HEK293 (cell line): ENCODE measurements at regions not wholly inside any gene's neighbourhood (a gene's known extent, or its start where the extent isn't known, plus 50 kb on each side); places are given as distances from the start of the nearest gene placed in this dataset.

Experiments
- CTCF ChIA-PET: fragments of 350-600 bp; formaldehyde crosslinking; extraction: SDS; loops from one replicate; lab custom pipeline; 2021; ENCODE audit warnings: antibody characterized with exemption; lab: Yijun Ruan, JAX
- POLR2A ChIA-PET: fragments of 300-600 bp; formaldehyde crosslinking; extraction: SDS; loops from one replicate; lab custom pipeline; 2020; ENCODE audit warnings: antibody characterized with exemption, inconsistent platforms; lab: Yijun Ruan, JAX
- H3K27ac ChIP-seq: fragments of 200-500 bp; sonication (Bioruptor generic); 2 replicates; pipeline ENCODE4 v1.5.1; 2014; ENCODE audit warnings: low read depth, low read length, control low read depth, inconsistent platforms; ENCODE audit errors: extremely low read depth
- H3K36me3 ChIP-seq, 2 experiments: fragments of 200-500 bp in 1 of 2; sonication (Bioruptor generic) in 1 of 2; 1 replicate in 1 of 2; 2 replicates in 1 of 2; pipeline ENCODE4 v1.5.1; 2014 to 2017; ENCODE audit warnings: inconsistent platforms in 2 of 2, low read length in 2 of 2; ENCODE audit not compliant: control insufficient read depth in 2 of 2, insufficient read depth in 1 of 2
- H3K4me1 ChIP-seq: fragments of 200-500 bp; sonication (Bioruptor generic); 2 replicates; pipeline ENCODE4 v1.5.1; 2014; ENCODE audit warnings: mild to moderate bottlenecking, low read length, inconsistent platforms; ENCODE audit not compliant: control insufficient read depth, insufficient read depth
- H3K4me3 ChIP-seq: 2 replicates; pipeline ENCODE4 v1.5.1; 2011; ENCODE audit warnings: low read depth, mild to moderate bottlenecking, control low read depth, low read length, moderate library complexity
- H3K9me3 ChIP-seq: fragments of 200-500 bp; sonication (Bioruptor generic); 2 replicates; pipeline ENCODE4 v1.5.1; 2014; ENCODE audit warnings: low read depth, low read length, inconsistent platforms; ENCODE audit not compliant: control insufficient read depth, insufficient read depth
- MZF1 ChIP-seq: fragments of 450-650 bp; formaldehyde crosslinking; IDR thresholded peaks from 2 replicates; pipeline ENCODE4 v1.5.1; 2017; ENCODE audit warnings: missing biosample characterization, missing genetic modification characterization, borderline replicate concordance
- YY1 ChIP-seq: fragments of 450-650 bp; formaldehyde crosslinking; IDR thresholded peaks from 2 replicates; pipeline ENCODE4 v1.5.1; 2018; ENCODE audit warnings: missing biosample characterization, missing genetic modification characterization
- ZBTB48 ChIP-seq: fragments of 450-650 bp; formaldehyde crosslinking; IDR thresholded peaks from 2 replicates; pipeline ENCODE4 v1.5.1; 2016; ENCODE audit warnings: missing biosample characterization, missing genetic modification characterization
- ZNF114 ChIP-seq: fragments of 450-650 bp; formaldehyde crosslinking; IDR thresholded peaks from 2 replicates; pipeline ENCODE4 v1.5.0; 2017; ENCODE audit warnings: missing biosample characterization, missing genetic modification characterization
- ZNF138 ChIP-seq: fragments of 450-650 bp; formaldehyde crosslinking; IDR thresholded peaks from 2 replicates; pipeline ENCODE4 v1.5.1; 2016; ENCODE audit warnings: missing biosample characterization, missing genetic modification characterization, borderline replicate concordance
- ZNF16 ChIP-seq: fragments of 450-650 bp; formaldehyde crosslinking; IDR thresholded peaks from 2 replicates; pipeline ENCODE4 v1.5.1; 2016; ENCODE audit warnings: low read depth, missing biosample characterization, missing genetic modification characterization
- ZNF239 ChIP-seq: fragments of 450-650 bp; formaldehyde crosslinking; IDR thresholded peaks from 2 replicates; pipeline ENCODE4 v1.5.1; 2016; ENCODE audit warnings: missing biosample characterization, missing genetic modification characterization
- ZNF311 ChIP-seq: fragments of 450-650 bp; formaldehyde crosslinking; IDR thresholded peaks from 2 replicates; pipeline ENCODE4 v1.5.1; 2017; ENCODE audit warnings: missing biosample characterization, missing genetic modification characterization, borderline replicate concordance
- ZNF324 ChIP-seq: fragments of 450-650 bp; formaldehyde crosslinking; IDR thresholded peaks from 2 replicates; pipeline ENCODE4 v1.5.1; 2016; ENCODE audit warnings: missing biosample characterization, missing genetic modification characterization
- ZNF335 ChIP-seq: fragments of 450-650 bp; formaldehyde crosslinking; conservative IDR thresholded peaks from 2 replicates; pipeline ENCODE4 v1.5.1; 2016; ENCODE audit warnings: missing biosample characterization, missing genetic modification characterization
- ZNF488 ChIP-seq: fragments of 450-650 bp; formaldehyde crosslinking; IDR thresholded peaks from 2 replicates; pipeline ENCODE4 v1.5.1; 2016; ENCODE audit warnings: missing biosample characterization, missing genetic modification characterization
- ZNF501 ChIP-seq: fragments of 450-650 bp; formaldehyde crosslinking; IDR thresholded peaks from 2 replicates; pipeline ENCODE4 v1.5.1; 2016; ENCODE audit warnings: missing biosample characterization, missing genetic modification characterization
- ZNF791 ChIP-seq: fragments of 450-650 bp; formaldehyde crosslinking; IDR thresholded peaks from 2 replicates; pipeline ENCODE4 v1.5.1; 2016; ENCODE audit warnings: missing biosample characterization, missing genetic modification characterization
- TF ChIP-seq, protein P1 (sequence below): fragments of 450-650 bp; formaldehyde crosslinking; IDR thresholded peaks from 2 replicates; pipeline ENCODE4 v1.5.1; 2016; ENCODE audit warnings: missing biosample characterization, missing genetic modification characterization
- TF ChIP-seq, protein P2 (sequence below): fragments of 450-650 bp; formaldehyde crosslinking; IDR thresholded peaks from 2 replicates; pipeline ENCODE4 v1.5.1; 2016; ENCODE audit warnings: missing biosample characterization, missing genetic modification characterization
- TF ChIP-seq, protein P3 (sequence below): fragments of 450-650 bp; formaldehyde crosslinking; IDR thresholded peaks from 2 replicates; pipeline ENCODE4 v1.5.1; 2016; ENCODE audit warnings: missing biosample characterization, missing genetic modification characterization

DNA sequence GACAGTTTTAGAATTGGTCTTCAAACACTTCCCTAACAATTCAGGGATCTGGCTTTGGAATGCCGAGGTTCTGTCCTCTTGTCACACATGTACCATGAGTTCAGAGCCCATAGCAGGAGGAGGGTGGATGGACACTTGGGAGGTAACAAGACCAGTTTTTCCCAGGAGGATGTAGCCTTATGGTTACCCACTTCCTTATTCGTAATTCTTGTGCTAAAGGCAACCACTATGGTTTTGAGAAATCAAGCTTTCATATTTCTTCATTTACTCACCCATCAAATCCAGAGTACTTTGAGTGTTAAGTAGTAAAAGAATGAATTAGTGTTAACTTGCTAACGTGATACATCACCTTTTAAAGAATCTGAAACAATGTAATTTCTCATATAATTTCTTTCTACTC is 479.6 kb upstream of the ALCAM start (continued):
- TF ChIP-seq ZNF488 (tag by site-specific recombination) = no peak
- no peak for TF ChIP-seq ZBTB48
- no peak for TF ChIP-seq ZNF311 (tag by site-specific recombination)
- no peak for TF ChIP-seq ZNF335 (tag by site-specific recombination)
- TF ChIP-seq, protein P1, sequence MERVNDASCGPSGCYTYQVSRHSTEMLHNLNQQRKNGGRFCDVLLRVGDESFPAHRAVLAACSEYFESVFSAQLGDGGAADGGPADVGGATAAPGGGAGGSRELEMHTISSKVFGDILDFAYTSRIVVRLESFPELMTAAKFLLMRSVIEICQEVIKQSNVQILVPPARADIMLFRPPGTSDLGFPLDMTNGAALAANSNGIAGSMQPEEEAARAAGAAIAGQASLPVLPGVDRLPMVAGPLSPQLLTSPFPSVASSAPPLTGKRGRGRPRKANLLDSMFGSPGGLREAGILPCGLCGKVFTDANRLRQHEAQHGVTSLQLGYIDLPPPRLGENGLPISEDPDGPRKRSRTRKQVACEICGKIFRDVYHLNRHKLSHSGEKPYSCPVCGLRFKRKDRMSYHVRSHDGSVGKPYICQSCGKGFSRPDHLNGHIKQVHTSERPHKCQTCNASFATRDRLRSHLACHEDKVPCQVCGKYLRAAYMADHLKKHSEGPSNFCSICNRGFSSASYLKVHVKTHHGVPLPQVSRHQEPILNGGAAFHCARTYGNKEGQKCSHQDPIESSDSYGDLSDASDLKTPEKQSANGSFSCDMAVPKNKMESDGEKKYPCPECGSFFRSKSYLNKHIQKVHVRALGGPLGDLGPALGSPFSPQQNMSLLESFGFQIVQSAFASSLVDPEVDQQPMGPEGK = no peak
- TF ChIP-seq ZNF114 = no peak
- TF ChIP-seq ZNF16 (tag by site-specific recombination) = no peak
- TF ChIP-seq, protein P2, sequence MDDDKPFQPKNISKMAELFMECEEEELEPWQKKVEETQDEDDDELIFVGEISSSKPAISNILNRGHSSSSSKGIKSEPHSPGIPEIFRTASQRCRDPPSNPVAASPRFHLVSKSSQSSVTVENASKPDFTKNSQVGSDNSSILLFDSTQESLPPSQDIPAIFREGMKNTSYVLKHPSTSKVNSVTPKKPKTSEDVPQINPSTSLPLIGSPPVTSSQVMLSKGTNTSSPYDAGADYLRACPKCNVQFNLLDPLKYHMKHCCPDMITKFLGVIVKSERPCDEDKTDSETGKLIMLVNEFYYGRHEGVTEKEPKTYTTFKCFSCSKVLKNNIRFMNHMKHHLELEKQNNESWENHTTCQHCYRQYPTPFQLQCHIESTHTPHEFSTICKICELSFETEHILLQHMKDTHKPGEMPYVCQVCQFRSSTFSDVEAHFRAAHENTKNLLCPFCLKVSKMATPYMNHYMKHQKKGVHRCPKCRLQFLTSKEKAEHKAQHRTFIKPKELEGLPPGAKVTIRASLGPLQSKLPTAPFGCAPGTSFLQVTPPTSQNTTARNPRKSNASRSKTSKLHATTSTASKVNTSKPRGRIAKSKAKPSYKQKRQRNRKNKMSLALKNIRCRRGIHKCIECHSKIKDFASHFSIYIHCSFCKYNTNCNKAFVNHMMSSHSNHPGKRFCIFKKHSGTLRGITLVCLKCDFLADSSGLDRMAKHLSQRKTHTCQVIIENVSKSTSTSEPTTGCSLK (tag by site-specific recombination) = no peak
- TF ChIP-seq, all 188 proteins: peak for 0

DNA sequence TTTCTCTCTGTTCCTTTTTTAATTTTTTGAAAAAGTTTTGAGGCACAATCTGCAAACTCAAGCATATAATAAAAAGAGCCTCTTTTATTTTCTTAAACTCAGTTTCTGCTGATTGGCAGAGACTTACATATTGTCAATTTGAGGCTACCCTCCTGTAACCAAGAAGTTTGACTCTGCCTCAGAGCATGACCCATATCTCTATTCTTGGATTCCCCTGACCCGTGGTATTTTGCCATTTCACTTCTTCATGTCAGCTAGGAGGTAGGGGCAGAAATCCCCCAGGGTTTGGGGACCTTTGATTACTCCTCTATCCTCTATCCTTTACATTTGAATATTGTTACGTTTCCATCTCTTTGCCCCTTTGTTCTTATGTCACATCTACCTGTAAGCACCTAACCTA is 479.1 kb upstream of the ALCAM start:
- Histone ChIP-seq H3K9me3 (no peaks in the 10 kb centered on the region), H3K27ac (no peak overlapping the region), H3K4me3 (no peak overlapping the region), H3K4me1 (no peaks in the 10 kb centered on the region), H3K36me3 (no peaks in the 10 kb centered on the region)
- CTCF ChIA-PET = no interaction called here
- POLR2A ChIA-PET = no interaction called here
- TF ChIP-seq ZNF138 (tag by site-specific recombination) (no peak), ZNF324 (no peak), ZNF791 (tag by site-specific recombination) (no peak), ZNF501 (no peak), MZF1 (tag by site-specific recombination) (no peak)
- TF ChIP-seq, protein P3, sequence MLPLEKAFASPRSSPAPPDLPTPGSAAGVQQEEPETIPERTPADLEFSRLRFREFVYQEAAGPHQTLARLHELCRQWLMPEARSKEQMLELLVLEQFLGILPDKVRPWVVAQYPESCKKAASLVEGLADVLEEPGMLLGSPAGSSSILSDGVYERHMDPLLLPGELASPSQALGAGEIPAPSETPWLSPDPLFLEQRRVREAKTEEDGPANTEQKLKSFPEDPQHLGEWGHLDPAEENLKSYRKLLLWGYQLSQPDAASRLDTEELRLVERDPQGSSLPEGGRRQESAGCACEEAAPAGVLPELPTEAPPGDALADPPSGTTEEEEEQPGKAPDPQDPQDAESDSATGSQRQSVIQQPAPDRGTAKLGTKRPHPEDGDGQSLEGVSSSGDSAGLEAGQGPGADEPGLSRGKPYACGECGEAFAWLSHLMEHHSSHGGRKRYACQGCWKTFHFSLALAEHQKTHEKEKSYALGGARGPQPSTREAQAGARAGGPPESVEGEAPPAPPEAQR (tag by site-specific recombination) = no peak

- ChIA-PET CTCF (no interaction called here), POLR2A (no interaction called here)
- H3K9me3 ChIP-seq = no peaks in the 10 kb centered on the region
- H3K4me3 ChIP-seq = no peak overlapping the region
- H3K36me3 ChIP-seq = no peaks in the 10 kb centered on the region
- TF ChIP-seq YY1 (tag by site-specific recombination) (no peak), ZNF239 (tag by site-specific recombination) (no peak)
- no peaks in the 10 kb centered on the region for H3K4me1 ChIP-seq
- H3K27ac ChIP-seq = no peak overlapping the region
Observed at GRCh38 chr3:104892044-104892443, 474.7 kb upstream of the ALCAM start.
